Liver (tissue), 3 donors: ENCODE measurements at regions not wholly inside any gene's neighbourhood (a gene's known extent, or its start where the extent isn't known, plus 50 kb on each side); places are given as distances from the start of the nearest gene placed in this dataset.

Experiments used
- HNF4G ChIP-seq: IDR thresholded peaks from 2 replicates; pipeline ENCODE4 v1.6.1; 2016; ENCODE audit warnings: antibody characterized with exemption
- TF ChIP-seq, protein P1 (sequence below): fragments of 150-350 bp; IDR thresholded peaks from 2 replicates; pipeline ENCODE4 v1.5.1; 2017; ENCODE audit warnings: improper control_type of control experiment, low read depth, low read length; ENCODE audit not compliant: missing input control
- donor health status: healthy.
- donor health status: healthy.

DNA sequence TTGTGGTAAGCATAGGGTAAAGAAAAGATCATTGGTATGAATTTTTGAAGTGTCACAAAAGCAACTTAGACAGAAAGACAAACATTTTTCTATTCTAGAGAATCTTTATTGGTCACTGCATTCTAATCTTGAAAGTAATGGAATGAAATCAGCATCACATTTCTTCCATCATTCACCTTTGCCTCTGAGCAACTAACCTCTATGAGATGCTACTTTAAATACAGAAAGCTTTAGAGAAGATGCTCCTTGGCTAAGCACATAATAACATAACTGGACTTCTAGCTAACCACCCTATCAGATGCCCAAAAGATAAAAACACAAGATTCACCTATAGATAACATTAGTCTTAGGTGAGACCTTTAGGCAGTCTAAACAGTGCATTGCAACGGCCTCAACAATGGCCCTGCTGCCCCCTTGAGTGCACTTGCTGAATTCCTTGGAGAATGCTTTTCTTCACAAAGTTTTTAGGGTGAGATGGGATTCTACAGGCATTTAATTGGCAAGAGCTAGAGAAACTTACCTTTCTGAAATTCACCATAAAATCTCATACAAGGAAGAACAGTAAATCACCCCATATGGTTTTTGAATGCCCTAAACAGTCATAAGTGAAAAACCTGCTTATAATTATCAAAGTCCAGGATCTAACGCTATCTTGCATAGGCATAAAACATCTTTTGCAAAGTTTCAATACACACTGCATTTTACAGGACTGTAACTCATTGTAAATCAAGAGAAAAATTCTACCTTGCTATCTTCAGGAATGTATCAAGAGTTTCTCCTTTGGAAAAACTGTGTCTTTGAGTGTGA, 791.3 kb upstream of the CHAC2 start:
- TF ChIP-seq, protein P1, sequence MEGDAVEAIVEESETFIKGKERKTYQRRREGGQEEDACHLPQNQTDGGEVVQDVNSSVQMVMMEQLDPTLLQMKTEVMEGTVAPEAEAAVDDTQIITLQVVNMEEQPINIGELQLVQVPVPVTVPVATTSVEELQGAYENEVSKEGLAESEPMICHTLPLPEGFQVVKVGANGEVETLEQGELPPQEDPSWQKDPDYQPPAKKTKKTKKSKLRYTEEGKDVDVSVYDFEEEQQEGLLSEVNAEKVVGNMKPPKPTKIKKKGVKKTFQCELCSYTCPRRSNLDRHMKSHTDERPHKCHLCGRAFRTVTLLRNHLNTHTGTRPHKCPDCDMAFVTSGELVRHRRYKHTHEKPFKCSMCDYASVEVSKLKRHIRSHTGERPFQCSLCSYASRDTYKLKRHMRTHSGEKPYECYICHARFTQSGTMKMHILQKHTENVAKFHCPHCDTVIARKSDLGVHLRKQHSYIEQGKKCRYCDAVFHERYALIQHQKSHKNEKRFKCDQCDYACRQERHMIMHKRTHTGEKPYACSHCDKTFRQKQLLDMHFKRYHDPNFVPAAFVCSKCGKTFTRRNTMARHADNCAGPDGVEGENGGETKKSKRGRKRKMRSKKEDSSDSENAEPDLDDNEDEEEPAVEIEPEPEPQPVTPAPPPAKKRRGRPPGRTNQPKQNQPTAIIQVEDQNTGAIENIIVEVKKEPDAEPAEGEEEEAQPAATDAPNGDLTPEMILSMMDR = peak; percentile 40
- TF ChIP-seq HNF4G = no peak
